Epidermal melanocyte (primary cell): ENCODE measurements at regions not wholly inside any gene's neighbourhood (a gene's known extent, or its start where the extent isn't known, plus 50 kb on each side); places are given as distances from the start of the nearest gene placed in this dataset.
"Not testable (repeated sequence)": the region's sequence is repeated elsewhere in the genome, so short reads cannot be mapped to it uniquely, and the experiment has no call there.

ENCODE experiments used
- DNase-seq: peaks from one replicate; pipeline ENCODE4 v3.0.0; 2011; ENCODE audit warnings: low spot score; ENCODE audit not compliant: insufficient read length

- peak; percentile 22 for DNase-seq
Observed at GRCh38 chr5:152688561-152689249, 283.6 kb upstream of the NMUR2 start.

GRCh38 chr5:152689250-152689711, 284.2 kb upstream of the NMUR2 start:
- DNase-seq, result no peak

GRCh38 chr5:152694231-152694630, 289.2 kb upstream of the NMUR2 start:
- DNase-seq, result no peak

GRCh38 chr5:152701305-152701949, 296.3 kb upstream of the NMUR2 start:
- DNase-seq, result no peak

GRCh38 chr5:152704286-152704685, 299.2 kb upstream of the NMUR2 start:
- no peak for DNase-seq

- DNase-seq, result no peak
Observed at GRCh38 chr5:152711801-152712388, 306.8 kb upstream of the NMUR2 start.

- no peak for DNase-seq
Observed at GRCh38 chr5:152717393-152717792, 312.3 kb upstream of the NMUR2 start.

GRCh38 chr5:152723482-152723881, 318.4 kb upstream of the NMUR2 start:
- DNase-seq, result no peak

- DNase-seq, result no peak
Observed at GRCh38 chr5:152730176-152730575, 325.1 kb upstream of the NMUR2 start.

- no peak for DNase-seq
Observed at GRCh38 chr5:152736906-152737305, 331.8 kb upstream of the NMUR2 start.

- no peak for DNase-seq
Observed at GRCh38 chr5:152739916-152740315, 334.8 kb upstream of the NMUR2 start.

GRCh38 chr5:152741126-152741525, 336.0 kb upstream of the NMUR2 start:
- DNase-seq, result not testable (repeated sequence)

- DNase-seq, result not testable (repeated sequence)
Observed at GRCh38 chr5:152787709-152788217, 382.7 kb upstream of the NMUR2 start.

- DNase-seq, result no peak
Observed at GRCh38 chr5:152801886-152802285, 396.8 kb upstream of the NMUR2 start.

GRCh38 chr5:152804179-152804578, 399.1 kb upstream of the NMUR2 start:
- no peak for DNase-seq

- DNase-seq, result no peak
Observed at GRCh38 chr5:152811988-152812387, 406.9 kb upstream of the NMUR2 start.

- DNase-seq, result no peak
Observed at GRCh38 chr5:152813526-152813925, 408.4 kb upstream of the NMUR2 start.

GRCh38 chr5:152819891-152820290, 414.8 kb upstream of the NMUR2 start:
- no peak for DNase-seq

- DNase-seq, result no peak
Observed at GRCh38 chr5:152824316-152824715, 419.2 kb upstream of the NMUR2 start.

- DNase-seq, result no peak
Observed at GRCh38 chr5:152838241-152838786, 433.2 kb upstream of the NMUR2 start.

- no peak for DNase-seq
Observed at GRCh38 chr5:152844713-152845112, 439.6 kb upstream of the NMUR2 start.

- no peak for DNase-seq
Observed at GRCh38 chr5:152853361-152853760, 448.3 kb upstream of the NMUR2 start.
